IPS-NIHi11 (cell line): ENCODE measurements at regions not wholly inside any gene's neighbourhood (a gene's known extent, or its start where the extent isn't known, plus 50 kb on each side); places are given as distances from the start of the nearest gene placed in this dataset.

ENCODE experiments used
- DNase-seq: peaks from one replicate; pipeline ENCODE4 v3.0.0; 2012; ENCODE audit warnings: mixed read lengths, low spot score

DNA sequence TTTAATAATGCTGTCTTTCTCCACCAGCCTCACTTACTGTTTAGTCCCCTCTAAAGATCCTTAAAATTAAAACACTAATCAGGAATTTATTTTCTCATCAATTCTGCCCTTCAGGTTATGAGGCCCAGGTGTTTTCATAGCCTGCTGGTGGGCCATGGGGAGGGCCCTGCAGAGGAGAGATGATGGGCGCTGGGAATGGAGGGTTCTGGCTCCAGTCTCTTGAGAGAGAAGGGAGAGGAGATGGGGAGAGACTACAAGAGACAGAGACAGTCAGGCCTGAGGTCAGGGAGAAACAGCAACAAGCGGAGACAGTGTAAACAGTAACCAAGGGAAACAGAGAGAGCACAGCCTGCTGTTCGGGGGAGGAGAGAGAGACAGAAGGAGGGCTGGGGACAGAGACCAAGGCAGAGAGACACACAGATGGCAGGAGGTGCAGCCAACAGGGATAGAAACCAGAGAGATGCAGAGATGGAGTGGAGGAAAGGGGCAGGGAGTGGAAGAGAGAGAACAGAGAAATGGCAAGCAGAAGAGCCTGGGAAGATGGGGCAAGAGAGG is 187.3 kb upstream of the SYT13 start:
- peak; percentile 30 for DNase-seq

DNA sequence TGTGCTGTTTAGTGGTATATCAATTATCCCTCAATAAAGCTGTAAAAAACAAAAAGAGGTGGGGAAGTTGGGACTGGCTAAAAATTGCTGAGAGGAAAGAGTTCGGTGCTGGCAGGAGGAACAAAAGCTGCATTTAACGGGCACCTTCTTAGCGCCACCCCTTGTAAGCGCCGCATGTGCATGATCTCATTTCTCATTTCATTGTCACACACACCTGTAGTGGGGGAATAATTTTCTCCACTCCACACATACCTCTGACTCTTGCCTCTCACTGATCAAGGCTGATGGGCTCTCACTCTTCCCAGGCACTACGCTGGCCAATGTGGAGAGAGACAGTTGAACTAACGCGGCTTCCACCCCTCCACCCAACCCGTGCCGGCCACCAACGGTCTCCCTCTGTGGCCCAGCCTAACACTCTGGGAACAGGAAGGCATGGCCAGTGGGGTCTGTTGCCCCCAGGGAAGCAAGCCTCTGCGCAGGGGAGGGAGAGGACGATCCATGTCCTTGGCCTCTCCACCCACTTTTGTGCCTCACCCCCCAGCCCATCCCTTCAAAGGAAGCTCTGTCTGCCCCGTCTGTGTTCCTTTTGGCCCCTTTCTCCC is 186.7 kb upstream of the SYT13 start:
- DNase-seq, result no peak

DNA sequence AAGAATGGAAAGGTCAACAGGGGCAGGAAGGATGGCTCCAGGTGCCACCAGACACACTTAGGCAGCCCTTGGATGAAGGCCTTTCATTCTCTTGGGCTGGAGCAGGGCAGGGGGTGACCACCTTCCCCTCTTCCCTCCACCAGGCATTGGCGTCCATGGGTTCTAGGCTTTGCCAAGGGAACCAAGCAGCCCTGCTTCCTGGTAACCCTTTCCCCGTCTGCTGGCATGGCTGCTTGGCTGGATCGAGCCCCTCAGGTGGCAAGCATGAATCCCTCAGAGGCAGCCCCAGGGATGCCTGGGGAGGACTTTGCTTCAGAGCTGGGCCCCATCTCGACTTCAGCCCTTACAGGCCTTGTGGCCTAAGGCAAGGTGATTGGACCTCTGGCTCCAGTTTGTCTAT is 185.1 kb upstream of the SYT13 start:
- no peak for DNase-seq

DNA sequence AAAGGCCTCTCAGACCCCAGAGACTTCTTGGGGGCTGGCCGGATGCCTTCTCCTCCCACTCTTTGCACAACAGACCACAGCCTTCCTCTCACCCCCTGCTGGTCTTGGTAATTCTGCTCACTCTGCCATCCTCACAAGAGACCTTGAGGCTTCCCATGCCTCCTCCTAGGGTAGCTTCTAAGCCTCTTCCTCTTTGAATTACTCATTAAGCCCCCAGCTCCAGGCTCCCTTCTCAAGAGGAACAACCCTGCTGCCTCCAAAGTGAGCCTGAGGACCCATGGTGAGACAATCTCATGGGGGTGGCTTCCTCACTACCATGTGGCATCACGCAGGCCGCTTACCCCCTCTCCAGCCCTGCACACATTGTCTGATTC is 184.6 kb upstream of the SYT13 start:
- DNase-seq, result no peak

DNA sequence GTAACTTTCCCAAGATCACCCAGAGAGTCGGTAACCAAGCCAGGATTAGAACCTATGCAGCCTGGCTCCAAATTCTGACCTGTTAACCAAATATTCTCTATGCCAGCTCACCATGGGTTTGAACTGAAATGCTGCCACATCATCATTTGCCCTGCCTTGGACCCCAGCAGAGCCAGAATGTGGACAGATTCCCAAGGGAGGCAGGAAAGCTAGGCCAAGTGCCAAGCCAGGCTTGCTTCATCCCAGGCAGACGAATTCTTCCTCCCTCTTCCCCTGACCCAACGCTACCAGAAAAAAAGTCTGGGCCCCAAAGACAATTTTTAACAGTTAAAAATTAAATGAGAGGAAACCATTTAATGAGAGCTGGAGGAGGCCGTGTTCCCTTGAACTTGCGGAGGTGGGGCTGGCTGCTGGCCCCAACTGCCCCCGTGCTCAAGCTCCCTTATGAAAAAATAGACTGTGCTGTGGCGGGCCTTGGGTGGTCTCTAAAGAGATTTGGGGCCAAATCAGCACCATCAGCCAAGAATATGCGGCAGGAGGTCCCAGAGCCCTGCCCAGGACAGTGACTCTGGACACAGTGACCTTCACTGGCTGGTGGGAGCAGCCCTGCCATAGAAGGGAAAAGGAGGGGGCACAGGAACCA is 184.1 kb upstream of the SYT13 start:
- DNase-seq, result no peak

DNA sequence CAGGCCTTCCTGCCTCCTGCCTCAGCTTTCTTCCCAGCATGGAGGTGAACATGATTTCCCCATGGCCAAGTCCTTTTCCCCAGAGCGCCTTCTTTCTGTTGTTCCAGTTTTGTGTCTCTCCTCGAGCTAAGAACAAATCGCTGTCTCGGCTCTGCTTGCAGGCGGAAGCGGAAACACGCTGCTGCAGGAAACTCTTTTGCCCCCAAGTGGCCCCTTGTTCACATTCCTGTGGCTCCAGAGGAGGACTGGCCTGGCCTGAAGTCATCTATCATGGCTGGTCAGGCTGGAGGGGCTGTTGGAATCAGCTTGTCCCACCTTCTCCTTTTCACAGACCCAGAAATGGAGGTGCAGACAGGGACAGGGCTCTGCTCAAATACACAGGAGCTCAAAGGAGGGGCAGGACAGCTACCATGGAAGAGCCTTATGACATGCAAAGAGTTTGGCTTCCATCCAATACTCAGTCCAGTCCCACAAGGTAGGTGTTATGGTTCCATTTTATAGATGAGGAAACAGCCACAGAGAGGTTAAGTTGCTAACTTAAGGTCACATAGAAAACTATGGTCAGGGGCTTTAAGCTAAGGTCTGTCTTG is 182.2 kb upstream of the SYT13 start:
- peak; percentile 49 for DNase-seq

DNA sequence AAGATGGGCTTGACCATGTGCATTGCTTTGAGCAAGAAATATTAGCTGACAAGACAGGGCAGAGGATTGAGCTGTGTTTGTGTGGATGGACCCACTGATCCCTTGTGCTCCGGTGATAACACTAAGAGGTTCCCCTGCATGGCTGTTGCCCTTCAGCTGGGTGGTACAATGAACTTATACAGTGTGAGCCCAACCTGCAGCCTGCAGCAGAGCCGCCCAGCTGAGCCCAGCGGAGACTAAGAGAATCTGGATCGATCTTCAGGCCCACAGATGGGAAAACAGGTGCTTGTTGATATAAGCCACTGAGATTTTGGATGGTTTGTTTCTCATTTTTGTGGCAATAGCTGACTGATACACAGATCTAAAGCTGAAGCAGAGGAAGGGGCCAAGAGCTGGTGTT is 177.4 kb upstream of the SYT13 start:
- no peak for DNase-seq

DNA sequence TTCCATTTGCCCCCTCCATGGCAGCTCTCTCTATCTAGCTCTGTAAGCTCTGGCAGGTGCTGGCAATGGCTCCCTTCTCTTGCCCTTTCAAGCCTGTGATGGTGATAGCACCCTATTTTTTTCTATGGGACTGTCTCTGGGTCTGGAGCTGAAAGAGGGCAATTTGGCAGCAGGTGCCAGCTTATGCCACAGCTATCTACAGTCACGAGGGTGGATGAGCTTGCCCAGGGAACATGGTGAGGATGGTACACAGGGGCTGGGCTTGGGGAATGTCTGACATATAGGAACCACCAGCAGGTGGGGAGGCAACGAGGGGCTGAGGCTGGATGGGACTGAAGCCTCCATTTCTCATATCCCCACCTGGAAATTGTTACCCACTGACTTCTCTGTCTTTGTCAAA is 175.4 kb upstream of the SYT13 start:
- no peak for DNase-seq

DNA sequence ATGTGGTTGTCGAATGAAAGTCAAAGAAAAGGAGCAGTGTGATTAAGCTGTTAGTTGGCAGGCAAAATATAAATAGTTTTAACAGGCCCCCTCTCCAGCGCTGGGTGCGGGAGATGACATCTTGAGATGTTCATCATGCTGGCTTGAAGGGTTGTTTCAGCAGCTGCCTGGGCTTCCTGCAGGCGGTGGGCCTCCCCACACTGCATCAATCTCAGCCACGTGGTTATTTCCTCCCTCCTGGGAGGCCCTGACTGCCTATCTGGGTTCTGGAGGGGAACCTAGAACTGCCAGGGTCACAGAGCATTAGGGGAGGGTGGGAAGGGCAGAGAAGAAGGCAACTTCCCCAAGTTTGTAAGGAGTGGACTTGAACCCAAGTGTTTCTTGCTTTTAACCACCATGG is 173.3 kb upstream of the SYT13 start:
- no peak for DNase-seq

DNA sequence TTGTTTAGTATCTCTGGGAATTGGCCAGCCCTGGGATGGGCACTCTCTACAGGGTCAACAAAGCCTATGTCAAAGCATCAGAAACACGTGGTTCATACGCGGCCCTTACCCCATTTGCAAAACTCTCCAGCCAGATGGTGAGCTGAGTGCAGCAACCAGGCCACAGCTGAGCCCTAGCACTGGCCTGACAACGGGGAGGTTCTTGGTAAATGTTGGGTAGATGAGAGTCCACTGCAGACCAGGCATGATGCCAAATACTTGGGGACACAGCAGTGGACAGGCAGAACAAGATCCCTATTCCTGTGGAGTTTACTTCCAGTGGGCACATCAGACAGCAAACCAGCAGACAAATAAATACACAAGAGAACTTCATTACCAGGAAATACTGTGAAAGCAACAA is 172.1 kb upstream of the SYT13 start:
- DNase-seq, result no peak

DNA sequence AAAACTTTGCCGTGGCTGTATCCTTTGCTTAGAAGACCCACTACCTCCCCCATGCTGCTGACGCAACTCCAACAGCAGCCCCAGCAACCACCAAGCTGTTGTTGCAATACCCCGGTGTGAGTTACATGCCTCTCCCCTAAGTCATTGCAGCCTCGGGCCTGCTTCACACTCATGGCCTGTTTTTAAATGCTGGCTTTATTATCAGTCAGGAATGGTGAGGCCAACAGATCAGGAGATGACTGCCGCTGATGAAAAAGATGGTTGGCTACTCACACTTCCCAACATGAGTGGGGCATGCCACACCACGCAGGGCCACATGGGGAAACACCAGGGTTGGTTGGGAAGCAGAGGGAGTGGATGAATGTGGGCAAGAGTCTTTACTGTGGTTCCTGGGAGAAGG is 171.5 kb upstream of the SYT13 start:
- DNase-seq, result no peak

DNA sequence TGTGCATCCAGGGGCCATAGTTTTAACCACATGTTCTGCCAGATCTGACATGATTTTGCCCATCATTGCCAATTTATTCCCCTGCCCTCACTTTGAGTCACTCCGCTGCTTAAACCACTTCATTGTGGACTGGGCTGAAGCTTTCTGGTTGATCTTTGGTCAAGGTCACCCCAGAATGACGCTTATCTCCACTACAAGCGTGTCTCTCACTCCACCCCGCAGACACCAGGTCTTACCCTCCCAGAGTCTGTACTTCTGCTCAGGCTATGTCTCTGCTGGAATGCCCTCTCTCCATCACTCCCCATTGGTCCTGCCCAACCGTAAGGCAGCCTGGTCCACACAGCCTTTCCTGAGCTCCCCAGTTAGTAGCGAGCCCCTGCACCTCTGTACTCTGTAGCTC is 170.5 kb upstream of the SYT13 start:
- no peak for DNase-seq

DNA sequence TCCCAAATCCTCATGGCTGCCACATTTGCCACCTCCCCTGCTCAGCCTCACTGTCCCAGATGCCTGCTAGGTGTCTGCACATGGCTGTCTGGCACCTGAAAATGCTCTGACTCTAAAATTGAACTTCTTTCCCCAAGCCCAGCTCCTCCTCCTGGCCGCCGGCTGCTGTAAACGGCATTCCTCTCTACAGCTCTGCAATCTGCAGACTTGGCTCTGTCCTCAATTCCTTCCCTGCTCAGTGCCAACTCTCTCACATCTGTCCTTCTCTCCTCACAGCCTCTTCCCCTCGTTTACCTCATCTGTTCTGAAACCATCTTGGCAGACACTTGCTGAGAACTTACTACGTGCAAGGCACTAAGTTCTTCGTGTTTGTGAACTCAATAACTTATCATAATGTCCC is 169.4 kb upstream of the SYT13 start:
- DNase-seq, result no peak

DNA sequence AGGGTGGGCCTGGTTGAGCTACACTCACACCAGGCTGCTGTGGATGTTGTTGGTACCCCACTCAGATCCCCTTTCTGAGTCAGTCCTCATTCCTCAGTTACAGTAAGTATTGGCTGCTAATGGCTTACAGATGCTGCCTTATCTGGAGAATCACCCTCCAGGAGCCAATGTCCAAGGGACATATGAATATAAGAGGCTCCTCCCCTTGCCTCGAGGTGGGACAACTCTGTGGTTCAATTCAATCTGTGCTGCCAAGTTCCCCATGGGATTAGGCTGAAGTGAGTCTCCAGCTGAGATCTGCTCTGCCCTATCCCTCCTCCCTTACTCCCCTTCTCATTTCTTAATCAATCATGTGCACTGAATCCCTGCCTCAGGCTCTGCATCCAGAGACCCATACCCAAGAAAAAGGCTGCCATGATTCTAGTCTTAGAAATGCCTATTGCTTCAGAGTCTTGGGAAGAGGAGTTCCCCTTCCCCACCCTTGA is 168.8 kb upstream of the SYT13 start:
- no peak for DNase-seq

DNA sequence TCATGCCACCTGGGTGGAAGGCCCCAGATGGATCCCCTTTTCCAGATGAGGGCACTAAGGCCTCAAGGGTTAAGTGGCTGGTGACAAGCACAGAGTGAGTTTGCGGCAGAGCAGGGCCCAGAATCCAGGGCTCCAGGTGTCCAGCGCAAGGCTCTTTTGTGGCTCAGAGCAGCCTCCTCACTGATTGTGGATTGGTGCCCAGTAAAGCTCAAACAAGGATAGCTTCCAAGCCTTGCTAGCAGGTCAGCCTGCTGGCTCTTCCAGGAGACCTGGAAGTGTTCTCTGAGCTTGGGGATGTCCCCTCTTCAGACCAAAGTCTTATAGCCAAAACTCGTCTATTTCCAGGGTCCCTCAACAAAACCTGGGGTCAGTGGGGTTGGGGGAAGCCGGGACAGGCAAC is 167.6 kb upstream of the SYT13 start:
- no peak for DNase-seq

DNA sequence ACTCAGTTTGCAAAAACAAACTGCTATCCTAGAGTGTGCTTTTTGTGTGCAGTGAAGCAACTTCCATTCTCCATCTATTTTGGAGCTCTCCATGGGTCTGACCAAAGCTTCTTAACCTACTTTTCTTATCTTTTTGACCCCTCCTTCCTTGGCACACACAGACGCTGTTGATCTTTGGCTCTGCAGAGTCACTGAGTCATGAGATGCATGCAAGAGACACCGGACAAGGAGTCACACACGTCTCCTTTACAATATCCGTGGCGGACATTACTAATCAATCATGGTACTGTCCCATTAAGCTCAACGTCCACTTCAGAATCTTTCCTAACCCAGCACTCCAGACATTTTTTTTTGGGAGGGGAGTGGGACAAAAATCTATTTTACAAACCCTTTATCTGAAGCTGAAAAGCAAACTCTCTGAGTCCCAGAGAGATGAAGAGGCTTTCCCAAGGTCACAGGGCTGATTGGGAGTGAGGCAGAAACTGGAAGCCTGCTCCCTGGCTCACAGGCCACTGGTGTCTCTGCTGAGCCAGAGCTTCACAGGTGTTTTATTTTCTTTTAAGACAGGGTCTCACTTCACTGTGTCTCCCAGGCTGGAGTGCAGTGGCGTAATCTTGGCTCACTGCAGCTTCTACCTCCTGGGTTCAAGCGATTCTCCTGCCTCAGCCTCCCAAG is 165.8 kb upstream of the SYT13 start:
- DNase-seq, result no peak

DNA sequence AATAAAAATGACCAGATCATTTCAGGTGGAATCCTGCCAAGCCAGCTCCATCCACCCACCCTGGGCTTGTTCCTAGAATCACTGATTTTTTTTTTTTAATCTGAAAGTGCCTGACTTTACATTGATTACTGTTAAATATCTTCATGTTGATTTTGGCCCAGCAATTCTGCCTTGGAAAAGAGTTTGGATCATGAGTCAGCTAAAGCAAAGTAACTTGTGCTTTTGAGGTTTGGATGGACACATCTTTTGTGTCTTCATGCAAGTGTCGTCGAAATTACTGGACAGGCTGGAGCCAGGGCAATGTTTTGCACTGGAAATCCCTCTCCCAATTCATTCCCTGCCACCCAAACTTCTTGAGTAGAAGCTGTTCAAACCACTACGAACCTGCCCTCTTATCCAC is 164.0 kb upstream of the SYT13 start:
- no peak for DNase-seq

DNA sequence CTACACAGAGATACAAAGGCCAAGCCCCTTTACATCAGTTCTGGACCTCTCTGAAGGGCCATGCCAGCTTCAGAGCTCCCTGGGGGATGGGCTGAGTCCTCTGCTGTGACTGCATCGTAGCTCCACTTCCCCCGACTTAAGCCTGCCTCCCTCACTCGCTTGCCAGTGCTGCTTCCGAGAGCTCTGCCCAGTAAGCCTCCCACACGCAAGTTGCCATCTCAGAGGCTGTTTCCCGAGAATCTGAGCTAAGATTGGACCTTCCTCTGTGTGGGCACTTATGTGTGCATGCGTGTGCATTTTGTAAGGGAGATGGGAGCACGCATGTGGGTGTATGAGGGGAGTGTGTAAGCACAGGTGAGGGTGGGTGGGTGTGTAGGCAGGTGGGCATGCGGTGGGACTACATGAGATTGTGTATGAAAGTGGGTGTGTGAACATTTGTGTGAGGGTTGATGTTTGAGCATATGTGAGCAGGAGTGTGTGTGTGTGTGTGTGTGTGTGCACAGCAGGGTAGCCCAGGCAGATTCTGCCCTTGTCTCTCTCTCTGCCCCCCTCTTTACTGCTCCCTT is 163.0 kb upstream of the SYT13 start:
- no peak for DNase-seq

DNA sequence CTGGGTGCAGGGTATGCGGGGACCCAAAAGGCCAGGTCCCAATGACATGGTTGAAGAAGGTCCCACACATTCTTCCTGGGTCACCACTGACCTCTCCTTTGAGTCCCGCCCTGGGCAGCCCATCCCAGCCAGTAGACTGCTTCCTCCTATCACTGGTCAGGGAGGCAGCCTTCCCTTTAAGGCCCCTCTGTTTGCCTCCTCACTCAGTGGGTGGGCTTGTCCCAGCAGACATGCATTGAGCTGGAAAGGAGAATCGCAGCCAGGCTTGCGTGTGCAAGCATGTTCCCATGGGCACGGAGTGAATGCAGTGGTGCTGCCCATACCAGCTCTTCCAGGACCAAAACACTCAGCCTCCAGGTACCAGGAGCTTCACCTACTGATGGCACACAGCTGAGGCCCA is 162.4 kb upstream of the SYT13 start:
- no peak for DNase-seq

DNA sequence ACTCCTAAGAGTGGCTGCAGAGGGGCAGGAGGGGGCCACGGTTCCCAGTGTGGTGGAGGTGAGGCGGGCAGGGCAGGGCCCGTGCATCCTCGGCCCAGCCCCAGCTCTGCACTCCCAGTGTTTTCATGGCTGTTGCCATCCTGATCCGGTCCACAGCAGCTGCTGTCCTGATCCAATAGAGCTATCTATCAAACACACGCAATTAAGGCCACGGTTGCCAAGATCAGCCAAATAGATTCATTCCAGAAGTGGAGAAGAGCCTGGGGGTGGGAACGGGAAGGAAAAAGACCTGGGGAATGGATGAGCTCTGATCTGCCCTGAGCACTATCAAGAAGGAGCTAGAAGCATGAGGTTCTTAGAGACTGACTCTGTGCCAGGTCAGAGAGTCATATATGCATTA is 160.9 kb upstream of the SYT13 start:
- DNase-seq, result no peak

DNA sequence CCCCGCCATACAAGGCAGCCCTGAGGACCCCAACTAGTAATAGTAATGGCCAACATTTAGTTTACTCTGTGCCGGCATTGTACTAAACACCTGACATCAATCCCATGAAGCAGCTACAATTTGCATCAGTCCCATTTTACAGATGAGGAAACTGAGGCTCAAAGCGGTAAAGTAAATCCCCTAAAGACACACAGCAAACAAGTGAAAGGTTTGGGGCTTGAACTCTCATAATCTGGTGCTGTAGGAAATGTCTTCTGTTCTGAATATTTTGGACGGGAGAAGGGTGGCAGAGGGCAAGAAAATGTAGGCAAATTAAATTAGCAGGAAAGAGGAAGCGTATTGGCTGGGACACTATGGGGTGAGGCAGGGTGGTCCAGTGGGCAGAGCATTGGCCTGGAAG is 160.3 kb upstream of the SYT13 start:
- DNase-seq, result no peak

DNA sequence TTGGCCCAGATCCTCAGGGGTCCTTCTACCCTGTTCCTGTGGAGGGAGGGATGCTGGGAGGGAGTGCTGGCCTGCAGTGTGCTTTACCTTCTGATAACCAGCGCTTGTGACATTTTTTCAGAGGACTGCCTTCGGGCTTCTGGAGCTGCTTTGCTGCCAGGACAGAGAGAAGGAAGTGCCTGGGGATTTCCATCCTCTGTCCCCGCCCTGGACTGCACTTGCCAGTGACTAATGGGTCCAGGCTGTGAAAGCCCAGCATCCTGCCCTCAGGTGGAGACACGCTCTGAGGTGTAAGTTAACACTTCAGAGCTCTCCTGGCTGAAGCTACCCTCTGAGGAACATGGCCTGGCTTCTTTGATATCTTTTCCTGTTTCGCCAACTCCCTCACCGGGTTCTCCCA is 158.7 kb upstream of the SYT13 start:
- DNase-seq, result no peak

DNA sequence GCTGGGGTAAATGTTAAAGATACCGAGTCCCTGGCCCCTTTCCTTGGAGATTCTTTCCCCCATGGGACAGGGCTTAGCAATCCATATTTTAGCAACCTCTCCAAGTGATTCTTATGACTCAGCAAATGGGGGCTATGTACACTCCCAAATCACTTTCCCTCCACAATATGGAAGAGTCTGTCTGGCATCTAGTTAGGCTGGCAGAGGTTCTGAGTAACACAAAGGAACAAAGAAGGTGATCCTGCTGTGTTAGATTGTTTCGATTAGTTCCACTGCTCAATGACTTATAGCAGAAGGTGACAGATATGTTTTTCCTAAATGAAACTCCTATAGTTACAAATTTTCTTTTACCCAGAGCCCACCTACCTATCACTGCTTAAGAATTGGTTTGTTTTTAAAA is 154.0 kb upstream of the SYT13 start:
- DNase-seq, result no peak
